K562 (cell line): ENCODE measurements at regions not wholly inside any gene's neighbourhood (a gene's known extent, or its start where the extent isn't known, plus 50 kb on each side); places are given as distances from the start of the nearest gene placed in this dataset.

Experiments used
- CTCF ChIP-seq, 3 experiments: IDR thresholded peaks in 2 of 3; conservative IDR thresholded peaks in 1 of 3; 2 replicates each; pipeline ENCODE4 v1.5.1; 2011 to 2012; ENCODE audit warnings: low read length in 3 of 3, mild to moderate bottlenecking in 3 of 3, control low read depth in 2 of 3, improper control_type of control experiment in 1 of 3, inconsistent platforms in 1 of 3, low read depth in 1 of 3, mixed read lengths in 1 of 3, moderate library complexity in 1 of 3; ENCODE audit not compliant: insufficient read depth in 2 of 3
- EGR1 ChIP-seq: fragments of 450-650 bp; conservative IDR thresholded peaks from 2 replicates; pipeline ENCODE4 v1.6.1; 2017; ENCODE audit warnings: mild to moderate bottlenecking
- HBP1 ChIP-seq: fragments of 450-650 bp; formaldehyde crosslinking; IDR thresholded peaks from 2 replicates; pipeline ENCODE4 v1.4.0; 2022; ENCODE audit warnings: missing genetic modification characterization
- NEUROD1 ChIP-seq: fragments of 150-350 bp; IDR thresholded peaks from 2 replicates; pipeline ENCODE4 v1.6.1; 2014; ENCODE audit warnings: borderline replicate concordance, low read length, low read depth; ENCODE audit not compliant: partially characterized antibody
- NR2C2 ChIP-seq, 2 experiments: fragments of 200-800 bp in 1 of 2; sonication (Bioruptor generic) in 1 of 2; sonication (generic) in 1 of 2; formaldehyde crosslinking in 1 of 2; IDR thresholded peaks; 2 replicates each; pipeline versions ENCODE4 v1.6.1 to v1.8.0; 2016 to 2022; ENCODE audit warnings: mild to moderate bottlenecking in 1 of 2, missing compliant biosample characterization in 1 of 2, missing genetic modification characterization in 1 of 2, missing genetic modification reagents in 1 of 2
- PHB2 ChIP-seq: fragments of 450-650 bp; IDR thresholded peaks from 2 replicates; pipeline ENCODE4 v1.6.1; 2017; ENCODE audit warnings: low read depth
- POLR2AphosphoS5 ChIP-seq: IDR thresholded peaks from 2 replicates; pipeline ENCODE4 v1.6.1; 2011; ENCODE audit warnings: mild to moderate bottlenecking, low read depth, low read length, moderate library complexity; ENCODE audit not compliant: control insufficient read depth, insufficient read depth
- ZBED1 ChIP-seq: IDR thresholded peaks from 2 replicates; pipeline ENCODE4 v1.6.1; 2014

DNA sequence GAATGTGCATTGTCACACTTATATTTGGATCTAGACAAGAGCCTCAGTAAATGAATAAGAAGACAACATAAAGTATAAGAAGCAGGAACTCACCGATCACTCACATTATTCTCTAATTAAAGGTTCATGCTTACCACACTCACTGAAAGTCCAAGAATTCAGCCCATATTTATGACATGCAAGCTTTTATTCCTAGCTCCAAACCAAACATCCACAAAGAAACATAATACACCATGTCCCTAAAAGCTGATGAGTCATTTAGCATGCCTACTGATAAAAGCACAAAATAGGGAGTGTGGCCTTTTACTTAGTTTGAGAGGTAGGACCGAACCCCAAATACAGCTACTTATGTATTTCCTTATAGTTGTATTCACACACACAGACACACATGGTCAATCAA is 1094.6 kb upstream of the CDH2 start:
- TF ChIP-seq POLR2AphosphoS5 (no peak), NR2C2 (CRISPR knock-in tag; IDR thresholded peaks at IDR 0.05) (no peak), NR2C2 (tag; IDR thresholded peaks at IDR 0.05) (no peak), ZBED1 (no peak), NEUROD1 (no peak), PHB2 (no peak), CTCF (IDR thresholded peaks at IDR 0.05 in 2 of 3, conservative IDR thresholded peaks at IDR 0.05 in 1 of 3; ENCODE audit: insufficient read depth in 2 of 3, low read depth in 1 of 3, low read length in 3 of 3) (no peak), HBP1 (no peak), EGR1 (no peak)
